ENCODE measurements at regions not wholly inside any gene's neighbourhood (a gene's known extent, or its start where the extent isn't known, plus 50 kb on each side); places are given as distances from the start of the nearest gene placed in this dataset.

GRCh38 chr14:41096131-41096530, 510.5 kb upstream of the LRFN5 start:
- H3K4me3 ChIP-seq: no peak overlapping the region
- no peak for DNase-seq
- no peaks in the 10 kb centered on the region for H3K27me3 ChIP-seq (replicated peaks in 1 of 7)
- H3K36me3 ChIP-seq: no peaks in the 10 kb centered on the region
- no peak overlapping the region for H3K27ac ChIP-seq
- TF ChIP-seq POLR2A (IDR thresholded peaks at IDR 0.05) (no peak), CTCF (IDR thresholded peaks at IDR 0.05 in 8 of 11, conservative IDR thresholded peaks at IDR 0.05 in 3 of 11) (no peak), POLR2AphosphoS5 (IDR thresholded peaks at IDR 0.05) (no peak)
- no peaks in the 10 kb centered on the region for H3K9me3 ChIP-seq
- 81 to 89% (median 86%) methylated on average over 4 of the region's 4 CpGs for WGBS, 5 donors
- intact Hi-C loops (cut with DNase I; ENCODE audit: low total_unique reads): no loop called here
- no peaks in the 10 kb centered on the region for H3K4me1 ChIP-seq

- intact Hi-C loops (cut with DNase I; ENCODE audit: low total_unique reads): no loop called here
- Histone ChIP-seq H3K4me1 (no peaks in the 10 kb centered on the region), H3K36me3 (no peaks in the 10 kb centered on the region), H3K27me3 (replicated peaks in 1 of 7) (no peaks in the 10 kb centered on the region), H3K4me3 (no peak overlapping the region), H3K9me3 (peaks cover 0 to 49% (median 43%) of the 10 kb centered on the region in 8 donors), H3K27ac (no peak overlapping the region)
- no peak for DNase-seq
- no peak for TF ChIP-seq CTCF (IDR thresholded peaks at IDR 0.05 in 8 of 11, conservative IDR thresholded peaks at IDR 0.05 in 3 of 11)
- TF ChIP-seq POLR2A (IDR thresholded peaks at IDR 0.05): no peak
- TF ChIP-seq POLR2AphosphoS5 (IDR thresholded peaks at IDR 0.05): no peak
- 78 to 85% (median 83%) methylated on average over 3 of the region's 3 CpGs for WGBS, 5 donors
These were observed 519.6 kb upstream of the LRFN5 start for GRCh38 chr14:41087056-41087455.

GRCh38 chr14:41073544-41073943, 533.1 kb upstream of the LRFN5 start:
- Histone ChIP-seq H3K36me3 (no peaks in the 10 kb centered on the region), H3K27ac (no peak overlapping the region), H3K27me3 (replicated peaks in 1 of 7) (no peaks in the 10 kb centered on the region), H3K4me1 (no peaks in the 10 kb centered on the region), H3K4me3 (no peak overlapping the region), H3K9me3 (no peaks in the 10 kb centered on the region)
- TF ChIP-seq CTCF (IDR thresholded peaks at IDR 0.05 in 8 of 11, conservative IDR thresholded peaks at IDR 0.05 in 3 of 11) (no peak), POLR2A (IDR thresholded peaks at IDR 0.05) (no peak), POLR2AphosphoS5 (IDR thresholded peaks at IDR 0.05) (no peak)
- DNase-seq: no peak
- 72 to 87% (median 78%) methylated on average over 3 of the region's 3 CpGs for WGBS, 5 donors
- intact Hi-C loops (cut with DNase I; ENCODE audit: low total_unique reads): no loop called here

DNA sequence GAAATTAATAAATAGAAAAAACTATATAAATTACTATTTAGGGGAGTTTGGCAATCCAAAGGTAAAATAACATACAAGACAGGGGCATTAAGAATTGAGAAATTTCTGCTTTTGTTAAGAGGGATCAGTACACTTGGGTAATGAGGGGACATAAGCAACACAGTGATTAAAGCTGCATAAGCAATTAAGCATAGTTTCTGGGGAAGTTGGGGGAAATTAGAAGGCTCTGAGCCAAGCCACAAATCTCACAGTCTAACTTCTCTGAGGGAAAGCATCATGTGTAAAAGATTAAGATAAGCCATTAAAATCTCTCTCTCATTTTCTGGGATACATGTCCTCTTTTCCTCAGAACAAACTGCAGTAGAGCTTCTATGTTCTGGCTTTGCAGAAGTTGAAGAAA, 533.9 kb upstream of the LRFN5 start:
- no peaks in the 10 kb centered on the region for H3K9me3 ChIP-seq
- no peaks in the 10 kb centered on the region for H3K27me3 ChIP-seq (replicated peaks in 1 of 7)

More for the DNA sequence above, 533.9 kb upstream of the LRFN5 start:
- TF ChIP-seq CTCF (IDR thresholded peaks at IDR 0.05 in 8 of 11, conservative IDR thresholded peaks at IDR 0.05 in 3 of 11): no peak
- TF ChIP-seq POLR2A (IDR thresholded peaks at IDR 0.05): no peak
- no peak for TF ChIP-seq POLR2AphosphoS5 (IDR thresholded peaks at IDR 0.05)
- no peaks in the 10 kb centered on the region for H3K36me3 ChIP-seq
- no peak overlapping the region for H3K27ac ChIP-seq
- H3K4me3 ChIP-seq: no peak overlapping the region
- no peaks in the 10 kb centered on the region for H3K4me1 ChIP-seq
- intact Hi-C loops (cut with DNase I; ENCODE audit: low total_unique reads): no loop called here
- DNase-seq: no peak
